Lower lobe of right lung (tissue), 2 donors: ENCODE measurements at regions not wholly inside any gene's neighbourhood (a gene's known extent, or its start where the extent isn't known, plus 50 kb on each side); places are given as distances from the start of the nearest gene placed in this dataset.

ENCODE experiments used
- ATAC-seq, 2 donors: fragments of 200-7000 bp; cut with Tn5 transposase; one replicate each; pipeline ENCODE4 v1.9.1; 2020 to 2022; ENCODE audit warnings: mild to moderate bottlenecking in 2 of 2, moderate library complexity in 2 of 2
- DNase-seq: peaks from one replicate; pipeline ENCODE4 v3.0.0-alpha.2; 2020
- H3K27ac ChIP-seq: fragments of 200-600 bp; one replicate; pipeline ENCODE4 v1.8.0; 2022
- H3K27me3 ChIP-seq: fragments of 200-600 bp; one replicate; pipeline ENCODE4 v1.8.0; 2022; ENCODE audit warnings: low read depth
- H3K36me3 ChIP-seq: fragments of 200-600 bp; one replicate; pipeline ENCODE4 v1.8.0; 2022; ENCODE audit warnings: mild to moderate bottlenecking
- H3K4me1 ChIP-seq: fragments of 200-600 bp; one replicate; pipeline ENCODE4 v1.8.0; 2022
- H3K4me3 ChIP-seq: fragments of 200-600 bp; one replicate; pipeline ENCODE4 v1.8.0; 2022; ENCODE audit warnings: mild to moderate bottlenecking
- H3K9me3 ChIP-seq: fragments of 200-600 bp; one replicate; pipeline ENCODE4 v1.8.0; 2022
- intact Hi-C: fragments of 100-400 bp; cut with DNase I; formaldehyde crosslinking; loops from one replicate; pipeline ENCODE4 v1.11.0; 2022
- TF ChIP-seq, protein P1 (sequence below): fragments of 200-600 bp; IDR thresholded peaks from one replicate; pipeline ENCODE4 v1.8.0; 2022; ENCODE audit warnings: antibody characterized with exemption, mild to moderate bottlenecking
- donor health status: DM: no; HTN: yes; CAD: no; lungs with severe emphysema.

DNA sequence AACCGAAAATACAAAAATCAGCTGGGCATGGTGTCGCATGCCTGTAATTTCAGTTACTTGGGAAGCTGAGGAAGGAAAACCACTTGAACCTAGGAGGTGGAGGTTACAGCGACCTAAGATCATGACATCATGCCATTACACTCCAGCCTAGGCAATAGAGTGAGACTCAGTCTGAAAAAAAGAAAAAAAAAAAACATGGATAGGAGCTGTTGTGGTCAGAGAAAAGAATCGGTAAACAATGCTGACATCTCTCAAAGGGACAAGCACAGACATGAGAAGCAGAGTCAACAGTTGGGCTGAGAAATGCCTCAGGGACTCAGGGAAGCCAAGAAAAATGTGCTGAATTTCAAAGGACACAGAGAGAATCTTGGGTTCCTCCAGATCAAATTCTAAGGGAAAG lies 236.9 kb upstream of the USP9Y start:
- intact Hi-C loops: no loop called here
- H3K36me3 ChIP-seq: no peaks in the 10 kb centered on the region
- H3K4me3 ChIP-seq: no peak overlapping the region

DNA sequence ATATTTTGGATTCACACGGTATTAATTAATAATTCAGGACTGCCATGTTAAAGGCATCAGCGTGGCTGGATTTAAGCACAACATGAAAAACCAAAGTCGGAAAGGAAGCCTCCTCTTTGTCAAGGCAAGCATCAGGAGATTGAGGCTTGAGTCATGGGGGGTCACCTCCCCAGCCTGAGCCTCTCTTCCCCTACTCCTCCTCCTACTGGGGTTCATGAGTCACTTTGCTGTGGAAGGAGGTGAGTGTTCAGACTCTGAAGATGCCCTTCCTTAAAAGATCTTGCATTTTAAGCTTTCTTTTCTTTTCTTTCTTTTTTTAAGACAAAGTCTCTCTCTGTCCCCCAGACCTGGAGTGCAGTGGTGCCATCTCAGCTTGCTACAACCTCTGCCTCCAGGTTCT lies 235.3 kb upstream of the USP9Y start:
- DNase-seq (no peak), ATAC-seq (no peak)
- no peaks in the 10 kb centered on the region for H3K36me3 ChIP-seq
- no peaks in the 10 kb centered on the region for H3K4me1 ChIP-seq
- no peak overlapping the region for H3K27ac ChIP-seq
- no peaks in the 10 kb centered on the region for H3K27me3 ChIP-seq
- TF ChIP-seq, protein P1, sequence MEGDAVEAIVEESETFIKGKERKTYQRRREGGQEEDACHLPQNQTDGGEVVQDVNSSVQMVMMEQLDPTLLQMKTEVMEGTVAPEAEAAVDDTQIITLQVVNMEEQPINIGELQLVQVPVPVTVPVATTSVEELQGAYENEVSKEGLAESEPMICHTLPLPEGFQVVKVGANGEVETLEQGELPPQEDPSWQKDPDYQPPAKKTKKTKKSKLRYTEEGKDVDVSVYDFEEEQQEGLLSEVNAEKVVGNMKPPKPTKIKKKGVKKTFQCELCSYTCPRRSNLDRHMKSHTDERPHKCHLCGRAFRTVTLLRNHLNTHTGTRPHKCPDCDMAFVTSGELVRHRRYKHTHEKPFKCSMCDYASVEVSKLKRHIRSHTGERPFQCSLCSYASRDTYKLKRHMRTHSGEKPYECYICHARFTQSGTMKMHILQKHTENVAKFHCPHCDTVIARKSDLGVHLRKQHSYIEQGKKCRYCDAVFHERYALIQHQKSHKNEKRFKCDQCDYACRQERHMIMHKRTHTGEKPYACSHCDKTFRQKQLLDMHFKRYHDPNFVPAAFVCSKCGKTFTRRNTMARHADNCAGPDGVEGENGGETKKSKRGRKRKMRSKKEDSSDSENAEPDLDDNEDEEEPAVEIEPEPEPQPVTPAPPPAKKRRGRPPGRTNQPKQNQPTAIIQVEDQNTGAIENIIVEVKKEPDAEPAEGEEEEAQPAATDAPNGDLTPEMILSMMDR: no peak
- H3K9me3 ChIP-seq: no peaks in the 10 kb centered on the region
- intact Hi-C loops: no loop called here
- H3K4me3 ChIP-seq: no peak overlapping the region

More for the DNA sequence above, 236.9 kb upstream of the USP9Y start:
- H3K9me3 ChIP-seq: no peaks in the 10 kb centered on the region
- no peaks in the 10 kb centered on the region for H3K4me1 ChIP-seq
- no peak overlapping the region for H3K27ac ChIP-seq
- no peak for DNase-seq
- H3K27me3 ChIP-seq: no peaks in the 10 kb centered on the region
- no peak for ATAC-seq
- TF ChIP-seq, protein P1: no peak

DNA sequence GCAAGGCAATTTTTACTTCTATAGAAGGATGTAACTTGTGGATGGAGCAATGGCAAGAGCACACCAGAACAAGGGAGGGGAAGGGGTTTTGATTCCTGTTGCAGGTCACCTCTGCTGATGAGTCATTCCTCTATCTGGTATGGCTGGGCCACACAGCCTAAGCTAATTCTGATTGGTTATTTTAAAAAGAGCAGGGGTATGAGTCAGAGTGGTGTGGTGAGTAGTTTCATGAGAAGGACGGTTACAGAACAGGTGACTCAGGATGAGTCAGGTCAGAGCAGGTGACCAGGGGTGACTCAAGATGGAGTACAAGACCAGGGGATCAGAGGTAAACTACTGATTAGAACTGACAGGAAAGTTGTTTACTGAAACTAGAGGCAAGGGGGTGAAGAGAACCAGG lies 231.9 kb upstream of the USP9Y start:
- ATAC-seq (no peak), DNase-seq (no peak)
- Histone ChIP-seq H3K36me3 (no peaks in the 10 kb centered on the region), H3K27me3 (no peaks in the 10 kb centered on the region), H3K27ac (no peak overlapping the region), H3K4me3 (no peak overlapping the region), H3K4me1 (no peaks in the 10 kb centered on the region), H3K9me3 (no peaks in the 10 kb centered on the region)
- intact Hi-C loops: no loop called here
- TF ChIP-seq, protein P1: no peak

DNA sequence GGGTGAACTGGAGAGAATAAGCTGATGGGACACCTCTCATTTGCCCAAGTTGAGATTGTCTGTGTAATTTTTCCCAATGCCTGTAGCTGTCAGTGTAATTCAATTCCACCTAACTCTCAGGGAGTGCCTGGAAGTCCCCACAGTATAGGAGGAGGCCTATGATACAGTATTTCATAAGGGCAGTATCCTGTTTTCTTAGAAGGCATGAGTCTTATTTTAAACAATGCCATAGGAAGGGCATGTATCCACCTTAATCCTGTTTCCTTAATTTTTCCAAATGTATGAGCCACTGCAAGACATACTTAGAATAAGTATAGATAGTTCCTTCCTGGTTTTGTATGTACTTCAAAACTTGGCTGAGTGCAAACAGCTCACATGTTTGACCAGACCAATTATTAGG lies 226.6 kb upstream of the USP9Y start:
- H3K4me3 ChIP-seq: no peak overlapping the region
- no peaks in the 10 kb centered on the region for H3K36me3 ChIP-seq
- DNase-seq (no peak), ATAC-seq (no peak)
- intact Hi-C loops: no loop called here
- TF ChIP-seq, protein P1: no peak
- H3K4me1 ChIP-seq: no peaks in the 10 kb centered on the region
- no peaks in the 10 kb centered on the region for H3K27me3 ChIP-seq
- no peaks in the 10 kb centered on the region for H3K9me3 ChIP-seq
- H3K27ac ChIP-seq: no peak overlapping the region

DNA sequence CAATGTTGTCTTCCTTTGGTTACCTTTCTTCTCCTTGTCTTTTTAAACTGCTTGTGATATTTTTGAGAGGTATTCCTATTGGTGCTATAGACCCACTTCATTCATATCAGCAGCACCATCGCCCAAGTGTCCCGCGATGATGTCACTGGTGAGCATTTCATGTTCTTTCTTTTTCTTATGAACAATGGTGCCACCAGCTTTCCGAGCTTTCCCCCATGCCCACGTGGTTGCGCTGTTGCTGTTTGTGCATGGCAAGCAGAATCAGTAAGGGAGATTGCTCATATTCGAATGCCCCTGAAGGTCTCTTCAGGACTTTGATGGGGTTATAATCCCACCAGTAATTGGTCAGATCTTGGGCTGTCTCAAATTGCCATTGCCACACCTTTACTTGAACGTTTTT lies 221.6 kb upstream of the USP9Y start:
- H3K27me3 ChIP-seq: no peaks in the 10 kb centered on the region
- no peaks in the 10 kb centered on the region for H3K36me3 ChIP-seq
- TF ChIP-seq, protein P1: no peak
- DNase-seq: peak; percentile 29
- H3K4me1 ChIP-seq: no peaks in the 10 kb centered on the region
- H3K9me3 ChIP-seq: no peaks in the 10 kb centered on the region
- ATAC-seq: no peak
- intact Hi-C loops: no loop called here
- H3K27ac ChIP-seq: no peak overlapping the region
- no peak overlapping the region for H3K4me3 ChIP-seq

DNA sequence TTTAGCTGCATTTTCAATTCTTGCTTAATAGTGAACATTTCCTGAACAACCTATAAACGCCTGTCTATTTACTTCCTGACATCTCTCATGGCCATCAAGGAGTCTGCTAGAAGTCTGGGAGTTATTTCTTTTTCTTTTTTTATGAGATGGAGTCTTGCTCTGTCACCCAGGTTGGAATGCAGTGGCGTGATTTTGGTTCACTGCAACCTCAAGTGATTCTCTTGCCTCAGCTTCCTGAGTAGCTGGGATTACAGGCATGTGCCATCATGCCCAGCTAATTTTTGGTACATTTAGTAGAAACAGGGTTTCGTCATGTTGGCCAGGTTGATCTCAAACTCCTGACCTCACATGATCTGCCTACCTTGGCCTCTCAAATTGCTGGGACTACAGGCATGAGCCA lies 217.6 kb upstream of the USP9Y start:
- Histone ChIP-seq H3K27me3 (no peaks in the 10 kb centered on the region), H3K27ac (no peak overlapping the region), H3K4me1 (no peaks in the 10 kb centered on the region), H3K4me3 (no peak overlapping the region), H3K9me3 (no peaks in the 10 kb centered on the region), H3K36me3 (no peaks in the 10 kb centered on the region)
- ATAC-seq (no peak), DNase-seq (no peak)
- intact Hi-C loops: no loop called here
- TF ChIP-seq, protein P1: no peak
